H1 (cell line): ENCODE measurements at regions not wholly inside any gene's neighbourhood (a gene's known extent, or its start where the extent isn't known, plus 50 kb on each side); places are given as distances from the start of the nearest gene placed in this dataset.

ENCODE experiments used
- CTCF ChIA-PET: fragments of 300-600 bp; sonication (Branson Sonifier 250); formaldehyde crosslinking; loops from one replicate; lab custom pipeline; 2021; ENCODE audit not compliant: partially characterized antibody; lab: Charles Lee
- POLR2A ChIA-PET: fragments of 300-600 bp; sonication (Branson Sonifier 250); formaldehyde crosslinking; loops from one replicate; lab custom pipeline; 2021; ENCODE audit warnings: inconsistent platforms; ENCODE audit not compliant: partially characterized antibody; lab: Charles Lee
- DNase-seq, 2 experiments: peaks; one replicate each; pipeline versions ENCODE4 v3.0.0 to v3.0.0-alpha.2; 2010 to 2022; ENCODE audit warnings: low spot score in 2 of 2, low read depth in 1 of 2, mixed read lengths in 1 of 2
- FAIRE-seq: peaks from 2 replicates; lab custom pipeline; 2011; peaks lifted over from hg19 to GRCh38; lab: Jason Lieb, UNC
- H2AFZ ChIP-seq: 2 replicates; pipeline ENCODE4 v1.8.1; 2012; ENCODE audit warnings: low read length, inconsistent platforms
- H2AK5ac ChIP-seq: 2 replicates; pipeline ENCODE4 v1.6.1; 2013; ENCODE audit warnings: low read depth, low read length
- H2BK120ac ChIP-seq: replicated peaks from 2 replicates; pipeline ENCODE3; 2013; ENCODE audit warnings: low read depth, low read length, inconsistent platforms
- H2BK12ac ChIP-seq: 2 replicates; pipeline ENCODE4 v1.6.1; 2013; ENCODE audit warnings: low read depth, low read length
- H2BK15ac ChIP-seq: 2 replicates; pipeline ENCODE4 v1.6.1; 2013; ENCODE audit warnings: low read length
- H2BK20ac ChIP-seq: 2 replicates; pipeline ENCODE4 v1.6.1; 2013; ENCODE audit warnings: low read length
- H2BK5ac ChIP-seq: 2 replicates; pipeline ENCODE4 v1.6.1; 2013; ENCODE audit warnings: low read depth, low read length
- H3K14ac ChIP-seq: 2 replicates; pipeline ENCODE4 v1.6.1; 2013; ENCODE audit warnings: inconsistent platforms; ENCODE audit not compliant: insufficient read length
- H3K18ac ChIP-seq: 2 replicates; pipeline ENCODE4 v1.6.1; 2013; ENCODE audit warnings: low read length; ENCODE audit errors: extremely low read depth
- H3K23ac ChIP-seq: 2 replicates; pipeline ENCODE4 v1.6.1; 2013; ENCODE audit warnings: inconsistent platforms; ENCODE audit not compliant: insufficient read length
- H3K23me2 ChIP-seq: 2 replicates; pipeline ENCODE4 v1.6.1; 2013; ENCODE audit warnings: low read depth, low read length
- H3K27ac ChIP-seq: 2 replicates; pipeline ENCODE4 v1.6.1; 2011; ENCODE audit warnings: low read depth, low read length, inconsistent platforms
- H3K27me3 ChIP-seq, 4 experiments: replicated peaks in 1 of 4; 1 replicate in 1 of 4; 2 replicates in 3 of 4; pipeline versions ENCODE4 v1.6.1 to v1.8.1; 2011 to 2013; ENCODE audit warnings: low read length in 3 of 4, mild to moderate bottlenecking in 3 of 4, inconsistent platforms in 2 of 4, mixed read lengths in 2 of 4, moderate library complexity in 1 of 4; ENCODE audit not compliant: control insufficient read depth in 3 of 4, insufficient read depth in 3 of 4; ENCODE audit errors: extremely low read depth in 1 of 4
- H3K36me3 ChIP-seq, 4 experiments: 2 replicates each; pipeline versions ENCODE4 v1.6.1 to v1.8.1; 2011 to 2013; ENCODE audit warnings: mild to moderate bottlenecking in 4 of 4, low read length in 3 of 4, moderate library complexity in 2 of 4, control low read depth in 1 of 4, inconsistent platforms in 1 of 4; ENCODE audit not compliant: insufficient read depth in 4 of 4, control insufficient read depth in 2 of 4
- H3K4ac ChIP-seq: replicated peaks from 2 replicates; pipeline ENCODE3; 2013; ENCODE audit warnings: low read length, low read depth, mixed read lengths, inconsistent platforms; ENCODE audit not compliant: insufficient read length
- H3K4me1 ChIP-seq, 4 experiments: replicated peaks in 1 of 4; 1 replicate in 1 of 4; 2 replicates in 3 of 4; pipeline versions ENCODE4 v1.6.1 to v1.8.1; 2011 to 2013; ENCODE audit warnings: low read length in 3 of 4, inconsistent platforms in 2 of 4, mixed read lengths in 1 of 4; ENCODE audit not compliant: insufficient read depth in 4 of 4, control insufficient read depth in 3 of 4
- H3K4me2 ChIP-seq, 2 experiments: 2 replicates each; pipeline versions ENCODE4 v1.6.1 to v1.8.1; 2011 to 2013; ENCODE audit warnings: low read depth in 2 of 2, low read length in 2 of 2, control low read depth in 1 of 2, inconsistent platforms in 1 of 2, mild to moderate bottlenecking in 1 of 2; ENCODE audit not compliant: insufficient read depth in 1 of 2
- H3K4me3 ChIP-seq, 4 experiments: fragments of 200-600, 300-600 bp in 1 of 4; sonication (generic), shearing (Covaris generic), sonication (Bioruptor Twin) in 1 of 4; 2 replicates each; pipeline versions ENCODE4 v1.5.1 to v1.8.1; 2011 to 2016; ENCODE audit warnings: low read length in 4 of 4, low read depth in 3 of 4, control low read depth in 2 of 4, inconsistent platforms in 2 of 4, mild to moderate bottlenecking in 2 of 4, mixed read lengths in 1 of 4, moderate library complexity in 1 of 4; ENCODE audit not compliant: insufficient read depth in 2 of 4; ENCODE audit errors: extremely low read depth in 1 of 4
- H3K56ac ChIP-seq: replicated peaks from 2 replicates; pipeline ENCODE3; 2013; ENCODE audit warnings: low read depth, mild to moderate bottlenecking, mixed read lengths, low read length, inconsistent platforms; ENCODE audit not compliant: insufficient read length
- H3K79me1 ChIP-seq: 2 replicates; pipeline ENCODE4 v1.6.1; 2013; ENCODE audit warnings: low read depth, low read length, control low read depth
- H3K79me2 ChIP-seq, 2 experiments: 2 replicates each; pipeline versions ENCODE4 v1.6.1 to v1.8.1; 2012 to 2013; ENCODE audit warnings: low read length in 2 of 2, mild to moderate bottlenecking in 2 of 2, inconsistent platforms in 1 of 2; ENCODE audit not compliant: insufficient read depth in 2 of 2, control insufficient read depth in 1 of 2
- H3K9ac ChIP-seq, 4 experiments: replicated peaks in 1 of 4; 1 replicate in 1 of 4; 2 replicates in 3 of 4; pipeline versions ENCODE4 v1.6.1 to v1.8.1; 2011 to 2013; ENCODE audit warnings: low read depth in 3 of 4, low read length in 3 of 4, control low read depth in 2 of 4, mild to moderate bottlenecking in 2 of 4, moderate library complexity in 2 of 4, inconsistent platforms in 1 of 4; ENCODE audit errors: extremely low read depth in 1 of 4
- H3K9me3 ChIP-seq, 2 experiments: 2 replicates each; pipeline versions ENCODE4 v1.6.1 to v1.8.1; 2012 to 2013; ENCODE audit warnings: mild to moderate bottlenecking in 2 of 2, moderate library complexity in 2 of 2, control low read depth in 1 of 2, inconsistent platforms in 1 of 2, low read depth in 1 of 2, low read length in 1 of 2, mixed read lengths in 1 of 2; ENCODE audit not compliant: insufficient read depth in 2 of 2
- H4K20me1 ChIP-seq, 2 experiments: replicated peaks in 1 of 2; 2 replicates each; pipeline versions ENCODE3 to v1.8.1; 2011 to 2013; ENCODE audit warnings: inconsistent platforms in 2 of 2, low read length in 2 of 2, mild to moderate bottlenecking in 1 of 2; ENCODE audit not compliant: insufficient read depth in 2 of 2, control insufficient read depth in 1 of 2
- H4K5ac ChIP-seq: 2 replicates; pipeline ENCODE4 v1.6.1; 2013; ENCODE audit warnings: low read length, low read depth, mixed read lengths, inconsistent platforms; ENCODE audit not compliant: insufficient read length
- H4K8ac ChIP-seq: 2 replicates; pipeline ENCODE4 v1.8.0; 2013; ENCODE audit warnings: mild to moderate bottlenecking, moderate library complexity, low read length, inconsistent platforms; ENCODE audit not compliant: insufficient read depth; ENCODE audit errors: extremely low read depth
- H4K91ac ChIP-seq: replicated peaks from 2 replicates; pipeline ENCODE3; 2013; ENCODE audit warnings: low read length, mixed read lengths, inconsistent platforms; ENCODE audit not compliant: insufficient read length
- EZH2 ChIP-seq: fragments of 200-600 bp; sonication (generic); IDR thresholded peaks from 2 replicates; pipeline ENCODE4 v1.7.1; 2012; ENCODE audit warnings: low read depth, mild to moderate bottlenecking, moderate library complexity, low read length, inconsistent platforms; ENCODE audit not compliant: severe bottlenecking
- HDAC6 ChIP-seq: IDR thresholded peaks from one replicate; pipeline ENCODE4 v1.7.1; 2012; ENCODE audit warnings: low read depth, mild to moderate bottlenecking, inconsistent platforms, low read length, moderate library complexity
- PHF8 ChIP-seq: fragments of 200-600 bp; sonication (generic); conservative IDR thresholded peaks from 2 replicates; pipeline ENCODE4 v1.7.1; 2012; ENCODE audit warnings: low read depth, mild to moderate bottlenecking, inconsistent platforms, low read length, moderate library complexity
- SAP30 ChIP-seq: fragments of 300-600 bp; sonication (generic); IDR thresholded peaks from 2 replicates; pipeline ENCODE4 v1.7.1; 2012; ENCODE audit warnings: low read length, moderate library complexity, mild to moderate bottlenecking, inconsistent platforms; ENCODE audit not compliant: insufficient read depth, insufficient replicate concordance
- USF2 ChIP-seq: IDR thresholded peaks from 2 replicates; pipeline ENCODE4 v1.6.1; 2011; ENCODE audit warnings: low read length, improper control_type of control experiment
- WGBS, 2 experiments: shearing (Covaris generic) in 1 of 2; methylation state at CpG; one replicate each; pipeline versions ENCODE4 v1.1.6 to v1.1.7; 2013 to 2015; ENCODE audit warnings: low lambda C conversion rate in 2 of 2, mixed read lengths in 2 of 2, inconsistent platforms in 1 of 2, low coverage in 1 of 2, missing lambda C conversion rate in 1 of 2; ENCODE audit not compliant: insufficient replicate concordance in 2 of 2, insufficient coverage in 1 of 2, insufficient read length in 1 of 2; ENCODE audit errors: extremely low coverage in 1 of 2, missing lambda C conversion rate in 1 of 2; 5-methylcytosine and 5-hydroxymethylcytosine counted together

- H3K9me3 ChIP-seq, result no peaks in the 10 kb centered on the region
- no peak overlapping the region for H2BK15ac ChIP-seq
- no peaks in the 10 kb centered on the region for H4K20me1 ChIP-seq
- no peak overlapping the region for H3K23ac ChIP-seq
- no peaks in the 10 kb centered on the region for H3K23me2 ChIP-seq
- no peak overlapping the region for H3K18ac ChIP-seq
- 94 to 100% methylated on average over 2 to 3 of the region's 3 CpGs for WGBS, 2 experiments
- no peak overlapping the region for H2BK120ac ChIP-seq
- H2BK12ac ChIP-seq, result no peak overlapping the region
- FAIRE-seq (no peak), DNase-seq (no peak)
- no peak overlapping the region for H4K8ac ChIP-seq
- H3K56ac ChIP-seq, result no peak overlapping the region
- H3K79me1 ChIP-seq, result no peaks in the 10 kb centered on the region
- no peak overlapping the region for H3K27ac ChIP-seq
- H2AFZ ChIP-seq, result no peak overlapping the region
- no peak overlapping the region for H3K4ac ChIP-seq
- H3K9ac ChIP-seq, result no peak overlapping the region
- POLR2A ChIA-PET, result no interaction called here
- H3K4me1 ChIP-seq, result no peaks in the 10 kb centered on the region; a peak in 1 of 7 replicates
- H2BK5ac ChIP-seq, result no peak overlapping the region
- H2BK20ac ChIP-seq, result no peak overlapping the region
- H4K91ac ChIP-seq, result no peak overlapping the region
- H2AK5ac ChIP-seq, result no peak overlapping the region
- no peak overlapping the region for H3K4me2 ChIP-seq
- CTCF ChIA-PET, result interaction anchor here (0.6 to 1.1 kb wide), 3 partner anchors 9 to 320 kb away, joined by 3 read pairs; no protein-coding TSS in a partner anchor
- no peak overlapping the region for H3K4me3 ChIP-seq
- H4K5ac ChIP-seq, result no peak overlapping the region
- H3K14ac ChIP-seq, result no peak overlapping the region
- H3K79me2 ChIP-seq, result no peaks in the 10 kb centered on the region
- no peaks in the 10 kb centered on the region for H3K36me3 ChIP-seq
- no peaks in the 10 kb centered on the region for H3K27me3 ChIP-seq
- TF ChIP-seq PHF8 (no peak), USF2 (no peak), HDAC6 (no peak), EZH2 (no peak), SAP30 (no peak)
These were observed 871.2 kb upstream of the TENM3 start for GRCh38 chr4:181372014-181372413.
